Activated CD4-positive, alpha-beta T cell treated with anti-CD3 and anti-CD28 coated beads for 36 hours (primary cell): ENCODE measurements at regions not wholly inside any gene's neighbourhood (a gene's known extent, or its start where the extent isn't known, plus 50 kb on each side); places are given as distances from the start of the nearest gene placed in this dataset.

ENCODE experiments used
- ATAC-seq: fragments of 200-7000 bp; cut with Tn5 transposase; one replicate; pipeline ENCODE4 v1.10.0; 2021; ENCODE audit warnings: mild to moderate bottlenecking, moderate library complexity
- CTCF ChIA-PET: fragments of 350-600 bp; sonication (Branson Sonifier 250); formaldehyde crosslinking; loops from one replicate; lab custom pipeline; 2021; ENCODE audit warnings: antibody characterized with exemption; lab: Charles Lee
- POLR2A ChIA-PET: fragments of 350-600 bp; sonication (Branson Sonifier 250); formaldehyde crosslinking; loops from one replicate; lab custom pipeline; 2021; ENCODE audit warnings: antibody characterized with exemption, inconsistent platforms; lab: Charles Lee
- DNase-seq: peaks from one replicate; pipeline ENCODE4 v3.0.0-alpha.2; 2020
- H3K27ac Mint-ChIP-seq: one replicate; pipeline ENCODE4 v1.8.0; 2021; ENCODE audit warnings: mixed read lengths
- H3K27me3 Mint-ChIP-seq: one replicate; pipeline ENCODE4 v1.8.0; 2021; ENCODE audit warnings: mixed read lengths
- H3K36me3 Mint-ChIP-seq: one replicate; pipeline ENCODE4 v1.8.0; 2021; ENCODE audit warnings: low read depth, mixed read lengths
- H3K4me1 Mint-ChIP-seq: one replicate; pipeline ENCODE4 v1.8.0; 2021; ENCODE audit warnings: mixed read lengths
- H3K4me3 Mint-ChIP-seq: one replicate; pipeline ENCODE4 v1.8.0; 2021; ENCODE audit warnings: mild to moderate bottlenecking, moderate library complexity, mixed read lengths
- H3K9me3 Mint-ChIP-seq: one replicate; pipeline ENCODE4 v1.8.0; 2021; ENCODE audit warnings: low read depth, mixed read lengths
- intact Hi-C, 2 experiments: fragments of 100-400 bp; cut with DNase I in 1 of 2; cut with micrococcal nuclease in 1 of 2; formaldehyde crosslinking; loops; one replicate each; pipeline versions ENCODE4 v1.14.2 to v1.15.1; 2022 to 2024; cut with DNase I, micrococcal nuclease

- POLR2A ChIA-PET = no interaction called here
- Mint-ChIP-seq H3K9me3 (peaks cover 7% of the 10 kb centered on the region), H3K27ac (no peak overlapping the region), H3K27me3 (peaks cover 3% of the 10 kb centered on the region), H3K36me3 (no peaks in the 10 kb centered on the region), H3K4me3 (no peak overlapping the region), H3K4me1 (no peaks in the 10 kb centered on the region)
- DNase-seq (no peak), ATAC-seq (no peak)
- CTCF ChIA-PET = no interaction called here
- intact Hi-C loops = no loop called here
Measured at GRCh38 chr1:2941040-2941439, 80.2 kb upstream of the ACTRT2 start.

GRCh38 chr1:2941907-2942306 lies 79.4 kb upstream of the ACTRT2 start:
- Mint-ChIP-seq H3K27ac (no peak overlapping the region), H3K27me3 (peaks cover 6% of the 10 kb centered on the region), H3K4me3 (no peak overlapping the region), H3K36me3 (no peaks in the 10 kb centered on the region), H3K9me3 (peaks cover 7% of the 10 kb centered on the region), H3K4me1 (no peaks in the 10 kb centered on the region)
- ChIA-PET CTCF (no interaction called here), POLR2A (interaction anchor here (0.6 kb wide), 1 partner anchor 42 kb away, joined by 3 read pairs; no protein-coding TSS in a partner anchor)
- no peak for DNase-seq
- no peak for ATAC-seq
- intact Hi-C loops = no loop called here

GRCh38 chr1:2942410-2942809 lies 78.9 kb upstream of the ACTRT2 start:
- Mint-ChIP-seq H3K4me3 (no peak overlapping the region), H3K4me1 (no peaks in the 10 kb centered on the region), H3K27ac (no peak overlapping the region), H3K36me3 (no peaks in the 10 kb centered on the region), H3K27me3 (peaks cover 6% of the 10 kb centered on the region), H3K9me3 (peaks cover 7% of the 10 kb centered on the region)
- ChIA-PET CTCF (no interaction called here), POLR2A (no interaction called here)
- ATAC-seq (no peak), DNase-seq (no peak)
- intact Hi-C loops = no loop called here

- H3K9me3 Mint-ChIP-seq = peaks cover 4% of the 10 kb centered on the region
- no peaks in the 10 kb centered on the region for H3K36me3 Mint-ChIP-seq
- ATAC-seq (no peak), DNase-seq (no peak)
- intact Hi-C loops = no loop called here
- POLR2A ChIA-PET = no interaction called here
- no peak overlapping the region for H3K27ac Mint-ChIP-seq
- peaks cover 6% of the 10 kb centered on the region for H3K27me3 Mint-ChIP-seq
- H3K4me3 Mint-ChIP-seq = no peak overlapping the region
- CTCF ChIA-PET = no interaction called here
- no peaks in the 10 kb centered on the region for H3K4me1 Mint-ChIP-seq
Measured at GRCh38 chr1:2943686-2944260, 77.5 kb upstream of the ACTRT2 start.

GRCh38 chr1:2944705-2945104 lies 76.6 kb upstream of the ACTRT2 start:
- intact Hi-C loops = no loop called here
- peaks cover 4% of the 10 kb centered on the region for H3K9me3 Mint-ChIP-seq
- ATAC-seq (no peak), DNase-seq (no peak)
- ChIA-PET POLR2A (no interaction called here), CTCF (no interaction called here)
- H3K27ac Mint-ChIP-seq = no peak overlapping the region
- H3K36me3 Mint-ChIP-seq = no peaks in the 10 kb centered on the region
- no peaks in the 10 kb centered on the region for H3K4me1 Mint-ChIP-seq
- H3K27me3 Mint-ChIP-seq = peaks cover 6% of the 10 kb centered on the region
- no peak overlapping the region for H3K4me3 Mint-ChIP-seq

GRCh38 chr1:2945821-2946231 lies 75.4 kb upstream of the ACTRT2 start:
- no peak for ATAC-seq
- Mint-ChIP-seq H3K9me3 (peaks cover 4% of the 10 kb centered on the region), H3K27ac (no peak overlapping the region), H3K4me3 (no peak overlapping the region), H3K36me3 (no peaks in the 10 kb centered on the region), H3K27me3 (peaks cover 6% of the 10 kb centered on the region), H3K4me1 (no peaks in the 10 kb centered on the region)
- ChIA-PET POLR2A (no interaction called here), CTCF (no interaction called here)
- no peak for DNase-seq
- intact Hi-C loops = no loop called here

- intact Hi-C loops = no loop called here
- ChIA-PET POLR2A (no interaction called here), CTCF (no interaction called here)
- Mint-ChIP-seq H3K4me1 (no peaks in the 10 kb centered on the region), H3K36me3 (no peaks in the 10 kb centered on the region), H3K4me3 (no peak overlapping the region), H3K27ac (no peak overlapping the region), H3K9me3 (peaks cover 4% of the 10 kb centered on the region), H3K27me3 (peaks cover 5% of the 10 kb centered on the region)
- no peak for ATAC-seq
- DNase-seq = no peak
Measured at GRCh38 chr1:2946291-2946690, 75.0 kb upstream of the ACTRT2 start.

- Mint-ChIP-seq H3K36me3 (no peaks in the 10 kb centered on the region), H3K4me3 (no peak overlapping the region), H3K9me3 (no peaks in the 10 kb centered on the region), H3K27me3 (peaks cover 3% of the 10 kb centered on the region), H3K4me1 (no peaks in the 10 kb centered on the region), H3K27ac (no peak overlapping the region)
- ChIA-PET POLR2A (no interaction called here), CTCF (no interaction called here)
- intact Hi-C loops = no loop called here
- DNase-seq (no peak), ATAC-seq (no peak)
Measured at GRCh38 chr1:2946999-2947690, 74.1 kb upstream of the ACTRT2 start.

GRCh38 chr1:2948001-2948750 lies 73.1 kb upstream of the ACTRT2 start:
- Mint-ChIP-seq H3K36me3 (no peaks in the 10 kb centered on the region), H3K4me3 (no peak overlapping the region), H3K4me1 (no peaks in the 10 kb centered on the region), H3K9me3 (peaks cover 2% of the 10 kb centered on the region), H3K27me3 (peaks cover 3% of the 10 kb centered on the region), H3K27ac (no peak overlapping the region)
- CTCF ChIA-PET = interaction anchor here (0.8 kb wide), 1 partner anchor 60 kb away, joined by 3 read pairs; no protein-coding TSS in a partner anchor
- no peak for ATAC-seq
- intact Hi-C loops = no loop called here
- POLR2A ChIA-PET = no interaction called here
- no peak for DNase-seq

- no peaks in the 10 kb centered on the region for H3K4me1 Mint-ChIP-seq
Measured at GRCh38 chr1:2948751-2949680, 72.3 kb upstream of the ACTRT2 start.

More at GRCh38 chr1:2948751-2949680, 72.3 kb upstream of the ACTRT2 start:
- ChIA-PET CTCF (no interaction called here), POLR2A (no interaction called here)
- no peak for ATAC-seq
- intact Hi-C loops = no loop called here
- Mint-ChIP-seq H3K36me3 (no peaks in the 10 kb centered on the region), H3K9me3 (peaks cover 4% of the 10 kb centered on the region), H3K27ac (no peak overlapping the region), H3K4me3 (no peak overlapping the region), H3K27me3 (peaks cover 3% of the 10 kb centered on the region)
- DNase-seq = no peak
